ENCODE measurements at regions not wholly inside any gene's neighbourhood (a gene's known extent, or its start where the extent isn't known, plus 50 kb on each side); places are given as distances from the start of the nearest gene placed in this dataset.

DNA sequence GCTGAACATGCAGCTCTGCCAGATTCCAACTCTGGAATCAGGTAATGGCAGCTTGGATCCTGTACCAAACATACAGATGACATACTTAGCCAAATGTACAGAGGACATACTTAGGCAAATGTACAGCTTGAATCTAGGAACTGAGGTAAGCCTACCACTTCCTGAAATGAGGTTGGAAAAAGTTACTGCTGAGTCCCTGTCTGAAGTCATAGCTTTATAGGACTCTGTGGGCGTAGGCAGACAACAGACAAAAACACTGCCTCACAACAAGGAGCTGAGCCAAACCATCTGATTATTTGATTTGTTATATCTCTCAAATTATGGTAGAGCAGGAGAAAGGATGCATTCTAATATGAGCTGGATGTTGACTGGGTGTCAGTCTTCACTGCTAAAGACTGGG is 290.2 kb upstream of the TCF4 start:
- no peak overlapping the region for H3K4me3 ChIP-seq (ENCODE audit: low read depth, low read length)
- no peak for DNase-seq (ENCODE audit: low read depth)
- TF ChIP-seq, protein P1, sequence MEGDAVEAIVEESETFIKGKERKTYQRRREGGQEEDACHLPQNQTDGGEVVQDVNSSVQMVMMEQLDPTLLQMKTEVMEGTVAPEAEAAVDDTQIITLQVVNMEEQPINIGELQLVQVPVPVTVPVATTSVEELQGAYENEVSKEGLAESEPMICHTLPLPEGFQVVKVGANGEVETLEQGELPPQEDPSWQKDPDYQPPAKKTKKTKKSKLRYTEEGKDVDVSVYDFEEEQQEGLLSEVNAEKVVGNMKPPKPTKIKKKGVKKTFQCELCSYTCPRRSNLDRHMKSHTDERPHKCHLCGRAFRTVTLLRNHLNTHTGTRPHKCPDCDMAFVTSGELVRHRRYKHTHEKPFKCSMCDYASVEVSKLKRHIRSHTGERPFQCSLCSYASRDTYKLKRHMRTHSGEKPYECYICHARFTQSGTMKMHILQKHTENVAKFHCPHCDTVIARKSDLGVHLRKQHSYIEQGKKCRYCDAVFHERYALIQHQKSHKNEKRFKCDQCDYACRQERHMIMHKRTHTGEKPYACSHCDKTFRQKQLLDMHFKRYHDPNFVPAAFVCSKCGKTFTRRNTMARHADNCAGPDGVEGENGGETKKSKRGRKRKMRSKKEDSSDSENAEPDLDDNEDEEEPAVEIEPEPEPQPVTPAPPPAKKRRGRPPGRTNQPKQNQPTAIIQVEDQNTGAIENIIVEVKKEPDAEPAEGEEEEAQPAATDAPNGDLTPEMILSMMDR (IDR thresholded peaks at IDR 0.05; ENCODE audit: control insufficient read depth, extremely low read depth, insufficient read depth), result no peak

DNA sequence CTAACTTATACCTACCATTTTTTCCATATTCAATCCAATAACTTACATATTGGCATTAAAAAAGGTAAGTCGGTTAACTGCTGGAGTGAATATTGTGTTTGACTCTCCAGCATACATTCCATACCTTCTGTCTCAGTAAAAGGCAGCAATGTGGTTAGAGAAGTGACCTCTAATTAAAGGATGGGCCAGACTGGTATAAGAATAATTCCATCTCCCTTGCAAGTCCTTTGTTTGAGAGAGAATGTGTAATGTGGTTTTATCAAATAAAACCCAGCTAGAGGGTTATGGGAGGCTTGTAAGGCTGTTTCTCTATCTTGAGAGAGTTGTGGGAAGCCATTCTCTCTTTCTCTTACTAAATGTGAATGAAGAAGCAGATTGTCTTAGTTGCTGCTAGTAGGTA is 289.3 kb upstream of the TCF4 start:
- no peak for DNase-seq (ENCODE audit: low read depth)
- no peak overlapping the region for H3K4me3 ChIP-seq (ENCODE audit: low read depth, low read length)
- TF ChIP-seq, protein P1 (IDR thresholded peaks at IDR 0.05; ENCODE audit: control insufficient read depth, extremely low read depth, insufficient read depth), result no peak

DNA sequence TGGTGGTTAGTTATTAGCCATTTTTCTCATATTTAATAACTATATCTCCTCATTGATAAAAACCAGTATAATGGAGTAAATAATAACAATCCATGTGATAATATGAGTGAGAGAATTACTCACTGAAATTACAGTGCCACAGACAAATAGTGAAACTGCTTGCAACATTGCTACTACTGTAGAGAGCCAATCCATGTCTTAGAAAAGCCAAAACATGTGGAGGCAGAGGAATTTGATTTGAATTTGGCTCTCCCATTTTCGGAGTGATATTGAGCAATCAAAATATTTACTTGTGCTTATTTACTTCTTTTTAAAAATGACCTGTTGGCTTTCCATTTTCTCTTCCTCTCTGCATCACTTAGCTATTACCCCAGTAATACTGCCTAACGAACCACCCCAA is 288.3 kb upstream of the TCF4 start:
- no peak for DNase-seq (ENCODE audit: low read depth)
- H3K4me3 ChIP-seq (ENCODE audit: low read depth, low read length), result no peak overlapping the region
- TF ChIP-seq, protein P1 (IDR thresholded peaks at IDR 0.05; ENCODE audit: control insufficient read depth, extremely low read depth, insufficient read depth), result no peak

DNA sequence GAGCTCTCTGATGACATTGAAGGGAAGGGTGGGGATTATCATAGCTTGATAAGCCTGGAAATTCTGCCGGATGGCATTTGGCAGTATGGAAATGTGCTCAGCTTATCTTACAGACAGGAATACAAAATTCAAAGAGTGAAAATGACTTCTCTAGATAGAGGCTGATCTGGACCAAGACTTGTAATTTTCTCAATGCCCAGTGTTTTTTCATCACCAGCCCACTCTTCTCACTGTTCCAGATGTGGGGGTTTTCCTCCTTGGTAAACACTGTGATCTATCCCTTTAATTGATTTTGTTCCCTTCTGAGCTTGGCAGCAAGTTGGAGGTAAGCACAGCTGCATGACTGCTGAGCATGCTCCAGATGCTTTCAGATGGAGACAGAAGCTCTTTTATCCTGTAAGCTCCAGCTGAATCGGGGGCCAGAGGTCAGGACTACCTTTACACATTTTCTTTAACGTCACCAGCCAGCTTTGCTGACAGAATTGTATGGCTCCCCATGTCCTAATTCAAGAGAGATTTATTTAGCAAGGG is 287.4 kb upstream of the TCF4 start:
- TF ChIP-seq, protein P1 (IDR thresholded peaks at IDR 0.05; ENCODE audit: control insufficient read depth, extremely low read depth, insufficient read depth), result no peak
- H3K4me3 ChIP-seq (ENCODE audit: low read depth, low read length), result no peak overlapping the region
- DNase-seq (ENCODE audit: low read depth), result no peak

DNA sequence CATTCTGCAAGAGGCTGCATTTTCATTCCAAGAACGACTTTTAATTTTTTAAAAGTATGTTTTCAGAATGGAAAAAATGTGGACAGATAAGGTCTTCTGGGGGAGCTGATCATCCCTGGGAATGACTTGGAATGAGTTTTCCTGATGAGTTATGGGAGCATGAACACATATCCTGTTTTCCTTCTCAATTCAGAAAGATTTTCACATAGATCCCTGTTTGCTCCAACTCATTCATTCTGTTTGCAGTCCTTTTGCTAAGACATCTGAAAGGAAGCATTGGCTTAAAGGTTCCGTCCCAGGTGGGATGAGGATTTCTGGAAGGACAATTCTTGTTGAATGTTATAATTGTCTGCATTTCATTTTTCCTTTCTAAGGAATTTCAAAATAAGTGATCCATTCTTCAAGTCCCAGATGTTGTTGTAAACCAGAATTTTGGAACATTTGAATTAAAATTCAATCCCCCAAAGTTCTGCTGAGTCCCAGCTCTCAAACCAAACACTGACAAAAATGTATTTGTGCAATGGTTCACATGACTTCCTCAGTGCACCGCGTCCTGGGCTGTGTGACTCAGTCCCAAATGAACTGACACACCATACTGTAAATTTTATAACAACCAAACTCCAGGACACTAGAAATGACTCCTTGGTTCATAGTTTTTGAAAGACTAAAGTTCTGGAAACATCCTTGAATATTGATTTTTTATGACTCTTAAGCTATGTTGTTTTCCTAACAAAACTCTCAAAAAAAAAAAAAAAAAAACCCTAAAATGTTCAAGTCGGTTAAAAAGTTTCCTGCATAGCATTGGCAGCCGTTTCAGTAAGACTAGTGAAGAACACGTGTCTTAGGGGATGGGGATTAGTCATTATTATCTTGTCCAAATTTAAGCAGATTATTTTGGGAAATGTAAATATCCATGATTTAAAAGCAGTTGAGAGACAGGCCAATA is 281.8 kb upstream of the TCF4 start:
- TF ChIP-seq, protein P1 (IDR thresholded peaks at IDR 0.05; ENCODE audit: control insufficient read depth, extremely low read depth, insufficient read depth), result no peak
- H3K4me3 ChIP-seq (ENCODE audit: low read depth, low read length), result no peak overlapping the region
- DNase-seq (ENCODE audit: low read depth), result no peak

DNA sequence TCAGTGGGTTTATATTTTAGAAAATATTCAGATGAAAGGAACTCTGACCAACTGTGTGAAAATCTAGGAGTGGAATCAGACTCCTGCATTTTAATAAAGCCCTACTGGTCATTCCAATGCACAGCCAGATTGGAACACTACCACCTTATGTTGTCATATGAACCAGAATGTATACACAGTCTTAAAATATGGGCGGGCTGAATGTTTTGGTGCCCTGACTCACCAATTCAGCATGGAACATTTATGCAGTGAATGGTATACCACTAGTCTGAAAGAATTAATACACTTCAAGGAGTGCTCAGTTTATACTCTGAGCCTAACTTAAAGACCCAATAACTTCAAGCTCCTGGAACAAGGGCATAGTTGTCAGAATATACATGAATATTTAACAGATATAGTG is 280.9 kb upstream of the TCF4 start:
- no peak for DNase-seq (ENCODE audit: low read depth)
- no peak overlapping the region for H3K4me3 ChIP-seq (ENCODE audit: low read depth, low read length)
- TF ChIP-seq, protein P1 (IDR thresholded peaks at IDR 0.05; ENCODE audit: control insufficient read depth, extremely low read depth, insufficient read depth), result no peak

Data from LNCaP clone FGC (cell line).